OCI-LY1 (cell line): ENCODE measurements at regions not wholly inside any gene's neighbourhood (a gene's known extent, or its start where the extent isn't known, plus 50 kb on each side); places are given as distances from the start of the nearest gene placed in this dataset.

Source experiments
- H2AFZ ChIP-seq: fragments of 200-600 bp; sonication (generic), shearing (Covaris generic); 2 replicates; pipeline ENCODE4 v1.6.0; 2014; ENCODE audit warnings: antibody characterized with exemption, mild to moderate bottlenecking, low read length
- H3F3A ChIP-seq: fragments of 200-600 bp; sonication (generic), shearing (Covaris generic); 2 replicates; pipeline ENCODE4 v1.6.0; 2014; ENCODE audit warnings: mild to moderate bottlenecking, antibody characterized with exemption, low read length, moderate library complexity; ENCODE audit not compliant: insufficient read depth
- H3K27ac ChIP-seq: fragments of 200-600 bp; sonication (generic); 2 replicates; pipeline ENCODE4 v1.5.1; 2014; ENCODE audit warnings: low read length, mixed run types, mild to moderate bottlenecking, low read depth; ENCODE audit not compliant: poor library complexity, severe bottlenecking
- H3K27me3 ChIP-seq: fragments of 200-600 bp; sonication (generic); 2 replicates; pipeline ENCODE4 v1.6.0; 2014; ENCODE audit warnings: antibody characterized with exemption, mild to moderate bottlenecking, low read length, moderate library complexity; ENCODE audit not compliant: insufficient read depth
- H3K36me3 ChIP-seq: fragments of 200-600 bp; sonication (generic); 2 replicates; pipeline ENCODE4 v1.6.1; 2014; ENCODE audit warnings: mild to moderate bottlenecking, antibody characterized with exemption, low read length, moderate library complexity, mixed read lengths; ENCODE audit not compliant: insufficient read depth
- H3K4me1 ChIP-seq: fragments of 200-600 bp; sonication (generic); 2 replicates; pipeline ENCODE4 v1.5.1; 2014; ENCODE audit warnings: mild to moderate bottlenecking, low read length, moderate library complexity; ENCODE audit not compliant: insufficient read depth, severe bottlenecking
- H3K4me2 ChIP-seq: fragments of 200-600 bp; sonication (generic), shearing (Covaris generic); 2 replicates; pipeline ENCODE4 v1.6.1; 2014; ENCODE audit warnings: low read length
- H3K4me3 ChIP-seq: fragments of 200-600 bp; sonication (generic); 2 replicates; pipeline ENCODE4 v1.5.1; 2014; ENCODE audit warnings: low read length, low read depth, mild to moderate bottlenecking, mixed read lengths; ENCODE audit not compliant: poor library complexity, severe bottlenecking
- H3K79me2 ChIP-seq: fragments of 200-600 bp; shearing (Covaris generic); 2 replicates; pipeline ENCODE4 v1.6.1; 2016; ENCODE audit warnings: mixed run types, low read length, mixed read lengths; ENCODE audit not compliant: insufficient read depth
- H3K9ac ChIP-seq: fragments of 200-600 bp; sonication (generic), shearing (Covaris generic); 2 replicates; pipeline ENCODE4 v1.6.1; 2014; ENCODE audit warnings: mild to moderate bottlenecking, low read length, mixed read lengths
- H3K9me2 ChIP-seq: fragments of 200-600 bp; sonication (generic), shearing (Covaris generic); 2 replicates; pipeline ENCODE4 v1.6.1; 2014; ENCODE audit warnings: low read depth, mild to moderate bottlenecking, low read length, mixed read lengths
- H3K9me3 ChIP-seq: fragments of 200-600 bp; shearing (Covaris generic); 2 replicates; pipeline ENCODE4 v1.6.1; 2014; ENCODE audit warnings: low read length, mixed read lengths
- H4K20me1 ChIP-seq: fragments of 200-600 bp; sonication (generic), shearing (Covaris generic); 2 replicates; pipeline ENCODE4 v1.6.0; 2016; ENCODE audit warnings: mild to moderate bottlenecking, low read length; ENCODE audit not compliant: insufficient read depth
- CTCF ChIP-seq: fragments of 200-600 bp; sonication (generic), shearing (Covaris generic); IDR thresholded peaks from 2 replicates; pipeline ENCODE4 v1.5.1; 2017; ENCODE audit warnings: mild to moderate bottlenecking, antibody characterized with exemption, low read length, moderate library complexity, mixed read lengths
- EZH2 ChIP-seq: fragments of 200-600 bp; sonication (generic), shearing (Covaris generic); IDR thresholded peaks from 2 replicates; pipeline ENCODE4 v1.8.0; 2017; ENCODE audit warnings: borderline replicate concordance, mixed run types, mild to moderate bottlenecking, antibody characterized with exemption, low read length, moderate library complexity, mixed read lengths

- Histone ChIP-seq H3F3A (no peaks in the 10 kb centered on the region), H3K27me3 (no peaks in the 10 kb centered on the region), H3K27ac (no peak overlapping the region), H3K9me3 (no peaks in the 10 kb centered on the region), H3K9me2 (no peaks in the 10 kb centered on the region), H2AFZ (no peak overlapping the region), H3K36me3 (no peaks in the 10 kb centered on the region), H3K4me2 (no peak overlapping the region), H3K4me1 (no peaks in the 10 kb centered on the region), H3K79me2 (no peaks in the 10 kb centered on the region), H4K20me1 (no peaks in the 10 kb centered on the region), H3K4me3 (no peak overlapping the region), H3K9ac (no peak overlapping the region)
- TF ChIP-seq CTCF (no peak), EZH2 (no peak)
Observed at GRCh38 chr19:57027360-57027759, 92.4 kb upstream of the USP29 start.

DNA sequence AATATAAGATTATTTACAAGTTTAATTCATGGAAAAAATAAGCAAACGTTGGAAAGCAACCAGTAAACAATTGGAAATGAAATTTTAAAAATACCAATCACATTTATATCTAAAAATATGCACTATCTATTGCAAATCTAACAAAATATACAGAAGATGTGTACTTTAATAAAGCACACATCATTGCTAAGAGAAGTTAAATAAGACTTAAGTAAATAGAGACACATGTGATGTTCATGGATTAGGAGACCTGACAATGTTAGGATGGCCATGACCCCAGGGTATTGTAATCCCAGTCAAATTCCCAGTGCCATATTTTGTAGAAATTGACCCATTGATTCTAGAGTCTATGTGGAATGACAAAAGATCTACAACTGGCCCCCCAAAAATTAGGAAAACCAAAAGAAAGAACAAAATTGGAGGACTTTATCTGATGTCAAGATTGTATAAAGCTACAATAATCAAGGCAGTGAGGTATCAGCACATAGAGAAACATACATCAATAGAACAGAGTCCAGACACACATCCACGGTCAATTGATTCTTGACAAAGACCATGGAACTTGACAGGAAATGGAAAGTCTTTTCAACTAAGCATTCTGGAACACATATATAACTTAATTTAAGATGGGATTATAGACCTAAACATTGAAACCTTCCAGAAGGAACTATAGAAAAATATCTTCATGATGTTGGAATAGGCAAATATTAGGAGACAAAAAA, 90.8 kb upstream of the USP29 start:
- TF ChIP-seq CTCF (no peak), EZH2 (no peak)
- Histone ChIP-seq H3K9me2 (no peaks in the 10 kb centered on the region), H4K20me1 (no peaks in the 10 kb centered on the region), H3K79me2 (no peaks in the 10 kb centered on the region), H3K9ac (no peak overlapping the region), H3K4me1 (no peaks in the 10 kb centered on the region), H3F3A (no peaks in the 10 kb centered on the region), H3K9me3 (no peaks in the 10 kb centered on the region), H3K4me3 (no peak overlapping the region), H3K27me3 (no peaks in the 10 kb centered on the region), H3K36me3 (no peaks in the 10 kb centered on the region), H3K4me2 (no peak overlapping the region), H3K27ac (no peak overlapping the region), H2AFZ (no peak overlapping the region)

GRCh38 chr19:57031106-57031505, 88.7 kb upstream of the USP29 start:
- Histone ChIP-seq H3K9me2 (no peaks in the 10 kb centered on the region), H3K4me1 (no peaks in the 10 kb centered on the region), H3K9ac (no peak overlapping the region), H3K36me3 (no peaks in the 10 kb centered on the region), H2AFZ (no peak overlapping the region), H3K79me2 (no peaks in the 10 kb centered on the region), H3K27ac (no peak overlapping the region), H3K9me3 (no peaks in the 10 kb centered on the region), H3K27me3 (no peaks in the 10 kb centered on the region), H3F3A (no peaks in the 10 kb centered on the region), H3K4me3 (no peak overlapping the region), H4K20me1 (no peaks in the 10 kb centered on the region), H3K4me2 (no peak overlapping the region)
- no peak for TF ChIP-seq EZH2
- no peak for TF ChIP-seq CTCF
